Neural cell (in vitro differentiated cells): ENCODE measurements at regions not wholly inside any gene's neighbourhood (a gene's known extent, or its start where the extent isn't known, plus 50 kb on each side); places are given as distances from the start of the nearest gene placed in this dataset.

Experiments used
- CTCF ChIP-seq: fragments of 450-650 bp; IDR thresholded peaks from 2 replicates; pipeline ENCODE4 v1.5.1; 2014; ENCODE audit warnings: antibody characterized with exemption, mild to moderate bottlenecking, moderate library complexity; ENCODE audit not compliant: poor library complexity, severe bottlenecking
- POLR2AphosphoS5 ChIP-seq: IDR thresholded peaks from 2 replicates; pipeline ENCODE4 v1.6.1; 2012

DNA sequence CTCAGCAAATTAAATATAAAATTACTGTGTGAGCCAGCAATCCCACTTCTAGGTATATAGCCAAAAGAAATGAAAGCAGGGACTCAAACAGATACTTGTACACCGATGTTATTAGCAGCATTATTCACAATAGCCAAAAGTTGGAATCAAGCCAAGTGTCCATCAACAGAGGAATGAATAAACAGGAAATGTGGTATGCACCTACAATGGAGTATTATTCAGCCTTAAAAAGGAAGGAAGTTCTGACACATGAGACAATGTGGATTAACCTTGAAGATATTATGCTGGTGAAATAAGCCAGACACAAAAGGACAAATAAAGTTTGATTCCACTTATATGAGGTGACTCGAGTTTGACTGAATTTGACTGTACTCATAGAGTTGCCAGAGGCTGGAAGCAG lies 108.3 kb upstream of the DUSP21 start:
- TF ChIP-seq POLR2AphosphoS5 (no peak), CTCF (no peak)
